Peyer's patch (tissue), 4 donors: ENCODE measurements at regions not wholly inside any gene's neighbourhood (a gene's known extent, or its start where the extent isn't known, plus 50 kb on each side); places are given as distances from the start of the nearest gene placed in this dataset.
"Not testable (repeated sequence)": the region's sequence is repeated elsewhere in the genome, so short reads cannot be mapped to it uniquely, and the experiment has no call there.

ENCODE experiments used
- CTCF ChIP-seq, 6 experiments: fragments of 450-650 bp in 4 of 6; fragments of 200-600 bp in 2 of 6; sonication (generic) in 1 of 6; IDR thresholded peaks; one replicate each; pipeline ENCODE4 v1.5.1; 2017 to 2019; ENCODE audit warnings: antibody characterized with exemption in 6 of 6, mild to moderate bottlenecking in 3 of 6, moderate library complexity in 1 of 6
- POLR2A ChIP-seq, 2 donors: fragments of 450-650 bp; IDR thresholded peaks; one replicate each; pipeline ENCODE4 v1.5.1; 2017; ENCODE audit warnings: antibody characterized with exemption in 2 of 2, mild to moderate bottlenecking in 2 of 2, moderate library complexity in 2 of 2

GRCh38 chr13:18663222-18663621, 518.4 kb downstream of the TUBA3C start:
- not testable (repeated sequence) for TF ChIP-seq CTCF, POLR2A (IDR thresholded peaks at IDR 0.05)
